ENCODE measurements at regions not wholly inside any gene's neighbourhood (a gene's known extent, or its start where the extent isn't known, plus 50 kb on each side); places are given as distances from the start of the nearest gene placed in this dataset.

GRCh38 chr14:22382395-22382794, 206.6 kb downstream of the DAD1 start:
- no peak for TF ChIP-seq TEAD4 (IDR thresholded peaks at IDR 0.05)
- TF ChIP-seq TCF12 (IDR thresholded peaks at IDR 0.05; ENCODE audit: low read depth) = no peak
- TF ChIP-seq CEBPB (IDR thresholded peaks at IDR 0.05) = no peak

- TF ChIP-seq NFIC (IDR thresholded peaks at IDR 0.05) = no peak
- no peak for TF ChIP-seq CEBPB (IDR thresholded peaks at IDR 0.05)
- TF ChIP-seq YY1 (IDR thresholded peaks at IDR 0.05; ENCODE audit: low read depth) = no peak
- TF ChIP-seq REST (IDR thresholded peaks at IDR 0.05; ENCODE audit: low read depth) = no peak
- TF ChIP-seq TCF12 (IDR thresholded peaks at IDR 0.05; ENCODE audit: low read depth) = no peak
- TF ChIP-seq MAX (IDR thresholded peaks at IDR 0.05) = no peak
- TF ChIP-seq ZBTB7A (IDR thresholded peaks at IDR 0.05; ENCODE audit: low read depth) = no peak
- no peak for TF ChIP-seq CREB1 (IDR thresholded peaks at IDR 0.05; ENCODE audit: low read depth)
- no peak for TF ChIP-seq TAF1 (IDR thresholded peaks at IDR 0.05; ENCODE audit: low read depth)
- TF ChIP-seq EP300 (IDR thresholded peaks at IDR 0.05; ENCODE audit: borderline replicate concordance) = no peak
- TF ChIP-seq EGR1 (IDR thresholded peaks at IDR 0.05) = no peak
- TF ChIP-seq FOXM1 (IDR thresholded peaks at IDR 0.05; ENCODE audit: borderline replicate concordance, low read depth) = no peak
These were observed 207.3 kb downstream of the DAD1 start for GRCh38 chr14:22381766-22382165.

GRCh38 chr14:22381408-22381760, 207.6 kb downstream of the DAD1 start:
- no peak for TF ChIP-seq TEAD4 (IDR thresholded peaks at IDR 0.05)
- no peak for TF ChIP-seq EP300 (IDR thresholded peaks at IDR 0.05; ENCODE audit: borderline replicate concordance)
- TF ChIP-seq CEBPB (IDR thresholded peaks at IDR 0.05) = no peak
- no peak for TF ChIP-seq YY1 (IDR thresholded peaks at IDR 0.05; ENCODE audit: low read depth)
- TF ChIP-seq NFIC (IDR thresholded peaks at IDR 0.05) = no peak

- no peak for TF ChIP-seq EP300 (IDR thresholded peaks at IDR 0.05; ENCODE audit: borderline replicate concordance)
- no peak for TF ChIP-seq MAX (IDR thresholded peaks at IDR 0.05)
- no peak for TF ChIP-seq REST (IDR thresholded peaks at IDR 0.05; ENCODE audit: low read depth)
- TF ChIP-seq YY1 (IDR thresholded peaks at IDR 0.05; ENCODE audit: low read depth) = no peak
- TF ChIP-seq TAF1 (IDR thresholded peaks at IDR 0.05; ENCODE audit: low read depth) = no peak
- TF ChIP-seq RAD21 (IDR thresholded peaks at IDR 0.05; ENCODE audit: low read depth) = no peak
- TF ChIP-seq FOXM1 (IDR thresholded peaks at IDR 0.05; ENCODE audit: borderline replicate concordance, low read depth) = no peak
These were observed 208.2 kb downstream of the DAD1 start for GRCh38 chr14:22380571-22381407.

GRCh38 chr14:22379727-22380126, 209.3 kb downstream of the DAD1 start:
- TF ChIP-seq TAF1 (IDR thresholded peaks at IDR 0.05; ENCODE audit: low read depth) (no peak), YY1 (IDR thresholded peaks at IDR 0.05; ENCODE audit: low read depth) (no peak), REST (IDR thresholded peaks at IDR 0.05; ENCODE audit: low read depth) (no peak), EP300 (IDR thresholded peaks at IDR 0.05; ENCODE audit: borderline replicate concordance) (no peak), RAD21 (IDR thresholded peaks at IDR 0.05; ENCODE audit: low read depth) (no peak), TEAD4 (IDR thresholded peaks at IDR 0.05) (no peak), MAX (IDR thresholded peaks at IDR 0.05) (no peak), FOXM1 (IDR thresholded peaks at IDR 0.05; ENCODE audit: borderline replicate concordance, low read depth) (no peak), CEBPB (IDR thresholded peaks at IDR 0.05) (no peak), CREB1 (IDR thresholded peaks at IDR 0.05; ENCODE audit: low read depth) (no peak), USF1 (IDR thresholded peaks at IDR 0.05) (no peak)
